ENCODE measurements at regions not wholly inside any gene's neighbourhood (a gene's known extent, or its start where the extent isn't known, plus 50 kb on each side); places are given as distances from the start of the nearest gene placed in this dataset.
A peak's percentile ranks its signal among the peaks of the same experiment; 100 is the strongest.

GRCh38 chr10:18735711-18736110 lies 76.5 kb downstream of the ARL5B start:
- H3K4me2 ChIP-seq: no peak overlapping the region
- no peaks in the 10 kb centered on the region for H3K27me3 ChIP-seq
- no peak for TF ChIP-seq Cebpa-rat (IDR thresholded peaks at IDR 0.05)
- no peak overlapping the region for H3K27ac ChIP-seq
- H3K4me1 ChIP-seq: no peaks in the 10 kb centered on the region
- H3K36me3 ChIP-seq: no peaks in the 10 kb centered on the region
- no peak overlapping the region for H3K9ac ChIP-seq
- no peaks in the 10 kb centered on the region for H3K9me3 ChIP-seq
- no peak overlapping the region for H3K4me3 ChIP-seq
- H4K20me1 ChIP-seq: no peaks in the 10 kb centered on the region

GRCh38 chr10:18737236-18737635 lies 78.0 kb downstream of the ARL5B start:
- Histone ChIP-seq H3K9ac (no peak overlapping the region), H3K27me3 (no peaks in the 10 kb centered on the region), H3K36me3 (no peaks in the 10 kb centered on the region), H4K20me1 (no peaks in the 10 kb centered on the region), H3K4me3 (no peak overlapping the region), H3K27ac (no peak overlapping the region), H3K4me1 (no peaks in the 10 kb centered on the region), H3K4me2 (no peak overlapping the region), H3K9me3 (no peaks in the 10 kb centered on the region)
- TF ChIP-seq Cebpa-rat (IDR thresholded peaks at IDR 0.05): no peak

- no peaks in the 10 kb centered on the region for H3K27me3 ChIP-seq
- no peak for TF ChIP-seq Cebpa-rat (IDR thresholded peaks at IDR 0.05)
- H3K4me3 ChIP-seq: no peak overlapping the region
- H3K4me1 ChIP-seq: no peaks in the 10 kb centered on the region
- no peaks in the 10 kb centered on the region for H4K20me1 ChIP-seq
- H3K4me2 ChIP-seq: no peak overlapping the region
- no peak overlapping the region for H3K27ac ChIP-seq
- no peaks in the 10 kb centered on the region for H3K36me3 ChIP-seq
- no peak overlapping the region for H3K9ac ChIP-seq
- no peaks in the 10 kb centered on the region for H3K9me3 ChIP-seq
These were observed 78.6 kb downstream of the ARL5B start for GRCh38 chr10:18737841-18738240.

- no peaks in the 10 kb centered on the region for H3K4me1 ChIP-seq
- TF ChIP-seq Cebpa-rat (IDR thresholded peaks at IDR 0.05): no peak
- H3K9ac ChIP-seq: no peak overlapping the region
- H3K4me3 ChIP-seq: no peak overlapping the region
- H3K27ac ChIP-seq: no peak overlapping the region
- no peaks in the 10 kb centered on the region for H4K20me1 ChIP-seq
- H3K36me3 ChIP-seq: no peaks in the 10 kb centered on the region
- no peaks in the 10 kb centered on the region for H3K27me3 ChIP-seq
- H3K4me2 ChIP-seq: no peak overlapping the region
- peaks cover 2% of the 10 kb centered on the region; the same call in 1 of the 2 replicates for H3K9me3 ChIP-seq
These were observed 79.6 kb downstream of the ARL5B start for GRCh38 chr10:18738835-18739234.

DNA sequence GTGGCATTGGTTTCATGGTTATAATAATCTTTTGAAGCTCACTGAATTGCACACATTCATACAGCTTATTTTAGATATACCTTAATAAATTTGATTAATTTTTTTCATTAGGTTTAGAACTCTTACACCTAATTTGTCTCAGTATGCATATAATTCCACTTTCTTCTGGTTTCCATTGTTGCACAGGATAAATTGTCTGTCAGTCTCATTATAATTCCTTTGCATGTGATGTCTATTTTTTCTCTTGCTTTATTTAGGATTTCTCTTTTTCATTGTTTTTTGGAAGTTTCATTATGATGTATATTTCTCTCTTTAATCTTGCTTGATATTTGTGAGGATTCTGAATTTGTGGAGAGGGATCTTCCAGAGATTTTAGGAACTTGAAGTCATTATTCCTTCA lies 84.7 kb downstream of the ARL5B start:
- Histone ChIP-seq H3K36me3 (no peaks in the 10 kb centered on the region), H3K27ac (no peak overlapping the region), H4K20me1 (no peaks in the 10 kb centered on the region), H3K27me3 (no peaks in the 10 kb centered on the region), H3K9me3 (peaks cover 4% of the 10 kb centered on the region; the same call in 1 of the 2 replicates), H3K4me2 (no peak overlapping the region), H3K4me1 (no peaks in the 10 kb centered on the region), H3K9ac (no peak overlapping the region), H3K4me3 (no peak overlapping the region)
- no peak for TF ChIP-seq Cebpa-rat (IDR thresholded peaks at IDR 0.05)

DNA sequence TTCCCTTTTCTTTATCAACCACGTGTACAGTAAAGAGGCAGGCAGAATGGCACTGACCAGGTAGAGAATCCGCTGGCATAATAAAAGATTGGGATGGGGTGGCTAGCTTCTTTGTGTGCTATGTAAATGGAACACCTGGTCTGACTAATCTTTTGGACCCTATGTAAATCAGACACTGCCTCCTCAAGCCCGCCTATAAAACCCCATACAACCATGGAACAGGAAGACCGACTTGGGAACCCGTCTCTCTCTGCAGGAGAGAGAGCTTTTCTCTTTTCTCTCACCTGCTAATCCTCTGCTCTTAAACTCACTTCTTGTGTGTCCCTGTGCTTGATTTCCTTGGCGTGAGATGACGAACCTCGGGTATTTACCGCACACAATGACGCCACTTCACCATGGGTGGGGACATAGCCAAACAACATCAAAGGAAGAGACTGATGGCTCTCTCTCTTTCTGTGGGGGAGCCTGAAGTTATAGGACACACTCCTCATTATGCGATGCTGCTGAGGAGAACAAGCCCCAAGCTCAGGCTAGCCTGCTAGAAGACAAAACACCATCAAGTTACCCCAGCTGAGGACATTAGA lies 94.2 kb downstream of the ARL5B start:
- H3K36me3 ChIP-seq: no peaks in the 10 kb centered on the region
- H3K4me3 ChIP-seq: no peak overlapping the region
- TF ChIP-seq Cebpa-rat (IDR thresholded peaks at IDR 0.05): no peak
- no peaks in the 10 kb centered on the region for H4K20me1 ChIP-seq
- H3K9ac ChIP-seq: no peak overlapping the region
- no peak overlapping the region for H3K4me2 ChIP-seq
- H3K27ac ChIP-seq: no peak overlapping the region
- H3K4me1 ChIP-seq: no peaks in the 10 kb centered on the region
- no peaks in the 10 kb centered on the region for H3K9me3 ChIP-seq
- no peaks in the 10 kb centered on the region for H3K27me3 ChIP-seq

DNA sequence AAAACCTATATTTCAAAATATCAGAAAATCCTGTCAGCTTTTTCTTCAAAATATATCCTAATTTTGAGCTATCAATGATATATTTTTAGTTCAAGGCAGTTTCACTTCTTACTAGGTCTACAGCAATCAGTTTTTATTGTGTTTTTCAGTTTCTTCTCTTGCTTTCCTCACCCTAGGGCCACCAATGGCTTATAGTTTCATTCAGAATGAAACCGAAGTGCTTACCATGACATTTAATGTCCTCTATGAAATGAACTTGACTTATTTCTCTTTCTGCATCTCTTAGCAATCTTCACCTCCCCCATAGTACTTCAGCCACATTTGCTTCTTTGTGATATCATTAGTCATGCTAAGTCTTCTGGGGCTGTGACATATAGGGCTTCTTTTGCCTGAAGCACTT lies 100.3 kb downstream of the ARL5B start:
- Histone ChIP-seq H3K36me3 (no peaks in the 10 kb centered on the region), H3K9ac (no peak overlapping the region), H3K4me3 (no peak overlapping the region), H3K4me1 (no peaks in the 10 kb centered on the region), H3K27me3 (no peaks in the 10 kb centered on the region), H3K4me2 (no peak overlapping the region), H4K20me1 (no peaks in the 10 kb centered on the region), H3K27ac (no peak overlapping the region), H3K9me3 (no peaks in the 10 kb centered on the region)
- no peak for TF ChIP-seq Cebpa-rat (IDR thresholded peaks at IDR 0.05)

GRCh38 chr10:18760836-18761235 lies 101.6 kb downstream of the ARL5B start:
- TF ChIP-seq Cebpa-rat (IDR thresholded peaks at IDR 0.05): no peak
- Histone ChIP-seq H3K4me2 (no peak overlapping the region), H3K4me3 (no peak overlapping the region), H4K20me1 (no peaks in the 10 kb centered on the region), H3K36me3 (no peaks in the 10 kb centered on the region), H3K9ac (no peak overlapping the region), H3K4me1 (no peaks in the 10 kb centered on the region), H3K27ac (no peak overlapping the region), H3K9me3 (no peaks in the 10 kb centered on the region), H3K27me3 (no peaks in the 10 kb centered on the region)

DNA sequence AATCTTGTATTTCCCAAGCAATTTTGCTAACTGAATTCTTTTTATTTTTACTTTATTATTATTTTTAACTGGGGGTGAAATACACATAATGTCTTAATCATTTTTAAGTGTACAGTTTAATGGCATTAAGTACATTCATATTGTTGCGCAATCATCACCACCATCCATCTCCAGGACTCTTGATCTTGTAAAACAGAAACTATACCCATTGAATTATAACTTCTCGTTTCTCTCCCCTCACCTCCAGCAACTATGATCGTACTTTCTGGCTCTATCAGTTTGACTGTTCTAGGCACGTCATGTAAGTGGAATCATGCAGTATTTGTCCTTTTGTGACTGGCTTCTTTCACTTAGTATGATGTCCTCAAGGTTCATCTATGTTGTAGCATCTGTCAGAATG lies 108.8 kb downstream of the ARL5B start:
- Histone ChIP-seq H3K4me2 (no peak overlapping the region), H3K36me3 (no peaks in the 10 kb centered on the region), H3K4me3 (no peak overlapping the region), H3K27me3 (no peaks in the 10 kb centered on the region), H3K4me1 (no peaks in the 10 kb centered on the region), H4K20me1 (no peaks in the 10 kb centered on the region), H3K9ac (no peak overlapping the region), H3K9me3 (no peaks in the 10 kb centered on the region), H3K27ac (no peak overlapping the region)
- TF ChIP-seq Cebpa-rat (IDR thresholded peaks at IDR 0.05): peak; percentile 96

GRCh38 chr10:18773180-18773579 lies 113.9 kb downstream of the ARL5B start:
- TF ChIP-seq Cebpa-rat (IDR thresholded peaks at IDR 0.05): no peak
- no peaks in the 10 kb centered on the region for H3K4me1 ChIP-seq
- no peaks in the 10 kb centered on the region for H3K27me3 ChIP-seq
- no peaks in the 10 kb centered on the region for H3K9me3 ChIP-seq
- no peak overlapping the region for H3K27ac ChIP-seq
- H3K9ac ChIP-seq: no peak overlapping the region
- H3K4me2 ChIP-seq: no peak overlapping the region
- no peak overlapping the region for H3K4me3 ChIP-seq
- H3K36me3 ChIP-seq: no peaks in the 10 kb centered on the region
- H4K20me1 ChIP-seq: no peaks in the 10 kb centered on the region

DNA sequence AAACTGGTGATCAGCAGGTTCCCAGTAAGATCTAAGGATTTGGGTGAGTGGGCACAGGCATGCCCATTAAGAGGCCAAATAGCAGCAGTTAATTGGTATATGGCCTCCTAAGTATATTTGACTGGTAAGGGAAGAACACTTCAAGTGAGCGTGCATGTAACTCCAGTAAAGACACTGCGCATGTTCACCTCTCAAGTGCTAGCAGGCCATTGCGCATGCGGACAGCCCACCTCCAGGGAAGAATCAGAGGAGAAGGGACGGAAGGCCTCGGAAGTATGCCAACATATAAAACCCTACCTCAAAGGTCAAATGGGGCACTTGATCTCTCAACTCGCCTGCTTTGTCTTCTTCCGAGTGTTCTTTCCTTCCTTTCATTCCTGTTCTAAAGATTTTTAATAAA lies 118.0 kb downstream of the ARL5B start:
- H3K4me2 ChIP-seq: no peak overlapping the region
- H3K36me3 ChIP-seq: no peaks in the 10 kb centered on the region
- no peaks in the 10 kb centered on the region for H3K27me3 ChIP-seq
- no peaks in the 10 kb centered on the region for H3K9me3 ChIP-seq
- H3K4me1 ChIP-seq: no peaks in the 10 kb centered on the region
- no peak overlapping the region for H3K4me3 ChIP-seq
- no peak for TF ChIP-seq Cebpa-rat (IDR thresholded peaks at IDR 0.05)
- H4K20me1 ChIP-seq: no peaks in the 10 kb centered on the region
- H3K9ac ChIP-seq: no peak overlapping the region
- no peak overlapping the region for H3K27ac ChIP-seq

Measured in BLaER1 (cell line).